GM19452 (cell line): ENCODE measurements at regions not wholly inside any gene's neighbourhood (a gene's known extent, or its start where the extent isn't known, plus 50 kb on each side); places are given as distances from the start of the nearest gene placed in this dataset.

ENCODE experiments used
- ATAC-seq: cut with Tn5 transposase; IDR thresholded peaks from one replicate; pipeline ENCODE4 v1.9.1; 2021; ENCODE audit not compliant: unreplicated experiment

GRCh38 chr1:75079538-75080290 lies 54.5 kb upstream of the LHX8 start:
- no peak for ATAC-seq

GRCh38 chr1:75083223-75083622 lies 51.0 kb upstream of the LHX8 start:
- no peak for ATAC-seq

- ATAC-seq = no peak
Observed at GRCh38 chr1:75083848-75084514, 50.2 kb upstream of the LHX8 start.
